NOMO-1 (cell line): ENCODE measurements at regions not wholly inside any gene's neighbourhood (a gene's known extent, or its start where the extent isn't known, plus 50 kb on each side); places are given as distances from the start of the nearest gene placed in this dataset.
A peak's percentile ranks its signal among the peaks of the same experiment; 100 is the strongest.
"Not testable (repeated sequence)": the region's sequence is repeated elsewhere in the genome, so short reads cannot be mapped to it uniquely, and the experiment has no call there.

ENCODE experiments used
- DNase-seq, 2 experiments: peaks; one replicate each; lab custom pipeline; 2025; ENCODE audit not compliant: unreplicated experiment in 2 of 2; lab: John Stamatoyannopoulos, UW

- DNase-seq = no peak
Observed at GRCh38 chr4:158053801-158054200, 119.0 kb downstream of the GASK1B start.

GRCh38 chr4:158053086-158053485 is 119.7 kb downstream of the GASK1B start:
- DNase-seq = no peak

GRCh38 chr4:158051401-158052235 is 121.2 kb downstream of the GASK1B start:
- DNase-seq = no peak

- no peak for DNase-seq
Observed at GRCh38 chr4:158050942-158051341, 121.9 kb downstream of the GASK1B start.

- DNase-seq = no peak
Observed at GRCh38 chr4:158046345-158046744, 126.5 kb downstream of the GASK1B start.

- DNase-seq = no peak
Observed at GRCh38 chr4:158043971-158044618, 128.7 kb downstream of the GASK1B start.

GRCh38 chr4:158042591-158043030 is 130.2 kb downstream of the GASK1B start:
- no peak for DNase-seq

GRCh38 chr4:158038718-158039117 is 134.1 kb downstream of the GASK1B start:
- DNase-seq = no peak

- DNase-seq = no peak
Observed at GRCh38 chr4:158036998-158037397, 135.8 kb downstream of the GASK1B start.

- no peak for DNase-seq
Observed at GRCh38 chr4:158035662-158036195, 137.1 kb downstream of the GASK1B start.

GRCh38 chr4:158033416-158034120 is 139.3 kb downstream of the GASK1B start:
- DNase-seq = peak; percentile 15 to 61

GRCh38 chr4:158032733-158033415 is 140.0 kb downstream of the GASK1B start:
- no peak for DNase-seq

- DNase-seq = not testable (repeated sequence)
Observed at GRCh38 chr4:158028381-158028780, 144.4 kb downstream of the GASK1B start.

- no peak for DNase-seq
Observed at GRCh38 chr4:158025131-158025530, 147.7 kb downstream of the GASK1B start.

- no peak for DNase-seq
Observed at GRCh38 chr4:158020734-158021346, 152.0 kb downstream of the GASK1B start.

- DNase-seq = peak in 1 of 2 experiments; percentile 14
Observed at GRCh38 chr4:158020176-158020575, 152.6 kb downstream of the GASK1B start.

GRCh38 chr4:158018831-158019230 is 154.0 kb downstream of the GASK1B start:
- DNase-seq = no peak

GRCh38 chr4:158018221-158018830 is 154.5 kb downstream of the GASK1B start:
- peak; percentile 68 to 83 for DNase-seq

GRCh38 chr4:158016511-158016910 is 156.3 kb downstream of the GASK1B start:
- peak in 1 of 2 experiments; percentile 42 for DNase-seq

- DNase-seq = no peak
Observed at GRCh38 chr4:158015241-158015640, 157.6 kb downstream of the GASK1B start.
